Neural crest cell (in vitro differentiated cells): ENCODE measurements at regions not wholly inside any gene's neighbourhood (a gene's known extent, or its start where the extent isn't known, plus 50 kb on each side); places are given as distances from the start of the nearest gene placed in this dataset.

Experiments used
- DNase-seq: peaks from one replicate; pipeline ENCODE4 v3.0.0; 2021; ENCODE audit warnings: low read depth, mixed read lengths, low spot score
- H3K27ac Mint-ChIP-seq: one replicate; pipeline ENCODE4 v1.8.0; 2021; ENCODE audit warnings: mild to moderate bottlenecking, mixed read lengths; ENCODE audit not compliant: unreplicated experiment
- H3K27me3 Mint-ChIP-seq: 2 replicates; pipeline ENCODE4 v1.8.0; 2021; ENCODE audit warnings: low read depth, mild to moderate bottlenecking, mixed read lengths
- H3K36me3 Mint-ChIP-seq: 2 replicates; pipeline ENCODE4 v1.8.0; 2021; ENCODE audit warnings: low read depth, mild to moderate bottlenecking, mixed read lengths
- H3K4me1 Mint-ChIP-seq: 2 replicates; pipeline ENCODE4 v1.8.0; 2021; ENCODE audit warnings: mixed read lengths
- H3K4me3 Mint-ChIP-seq: one replicate; pipeline ENCODE4 v1.8.0; 2021; ENCODE audit warnings: mild to moderate bottlenecking, mixed read lengths
- H3K9me3 Mint-ChIP-seq: 2 replicates; pipeline ENCODE4 v1.8.0; 2021; ENCODE audit warnings: mixed read lengths
- CTCF ChIP-seq: fragments of 200-600 bp; sonication (generic); conservative IDR thresholded peaks from 2 replicates; pipeline ENCODE4 v1.5.0; 2021; ENCODE audit warnings: antibody characterized with exemption, mild to moderate bottlenecking

- Mint-ChIP-seq H3K27me3 (no peaks in the 10 kb centered on the region), H3K9me3 (no peaks in the 10 kb centered on the region), H3K4me1 (no peaks in the 10 kb centered on the region), H3K27ac (no peak overlapping the region), H3K4me3 (no peak overlapping the region), H3K36me3 (no peaks in the 10 kb centered on the region)
- DNase-seq, result no peak
- no peak for TF ChIP-seq CTCF
Measured at GRCh38 chr1:59045137-59045536, 251.8 kb upstream of the FGGY start.

GRCh38 chr1:59045636-59046035, 251.3 kb upstream of the FGGY start:
- Mint-ChIP-seq H3K27me3 (no peaks in the 10 kb centered on the region), H3K27ac (no peak overlapping the region), H3K9me3 (no peaks in the 10 kb centered on the region), H3K4me1 (no peaks in the 10 kb centered on the region), H3K36me3 (no peaks in the 10 kb centered on the region), H3K4me3 (no peak overlapping the region)
- TF ChIP-seq CTCF, result no peak
- DNase-seq, result no peak

GRCh38 chr1:59046134-59046533, 250.8 kb upstream of the FGGY start:
- Mint-ChIP-seq H3K27ac (no peak overlapping the region), H3K4me1 (no peaks in the 10 kb centered on the region), H3K4me3 (no peak overlapping the region), H3K36me3 (no peaks in the 10 kb centered on the region), H3K27me3 (no peaks in the 10 kb centered on the region), H3K9me3 (no peaks in the 10 kb centered on the region)
- TF ChIP-seq CTCF, result no peak
- no peak for DNase-seq

- no peaks in the 10 kb centered on the region for H3K4me1 Mint-ChIP-seq
- no peaks in the 10 kb centered on the region for H3K9me3 Mint-ChIP-seq
- DNase-seq, result no peak
- TF ChIP-seq CTCF, result no peak
- H3K27me3 Mint-ChIP-seq, result no peaks in the 10 kb centered on the region
- H3K36me3 Mint-ChIP-seq, result no peaks in the 10 kb centered on the region
- no peak overlapping the region for H3K27ac Mint-ChIP-seq
- no peak overlapping the region for H3K4me3 Mint-ChIP-seq
Measured at GRCh38 chr1:59046730-59047157, 250.2 kb upstream of the FGGY start.

- H3K36me3 Mint-ChIP-seq, result no peaks in the 10 kb centered on the region
- no peaks in the 10 kb centered on the region for H3K9me3 Mint-ChIP-seq
- TF ChIP-seq CTCF, result no peak
- no peak overlapping the region for H3K27ac Mint-ChIP-seq
- peaks cover under 1% of the 10 kb centered on the region for H3K4me1 Mint-ChIP-seq
- no peak overlapping the region for H3K4me3 Mint-ChIP-seq
- H3K27me3 Mint-ChIP-seq, result no peaks in the 10 kb centered on the region
- DNase-seq, result no peak
Measured at GRCh38 chr1:59051007-59051406, 245.9 kb upstream of the FGGY start.

GRCh38 chr1:59052166-59052590, 244.7 kb upstream of the FGGY start:
- no peak for DNase-seq
- Mint-ChIP-seq H3K27me3 (no peaks in the 10 kb centered on the region), H3K4me3 (no peak overlapping the region), H3K9me3 (no peaks in the 10 kb centered on the region), H3K36me3 (no peaks in the 10 kb centered on the region), H3K27ac (no peak overlapping the region), H3K4me1 (peaks cover 7% of the 10 kb centered on the region)
- no peak for TF ChIP-seq CTCF
